BE2C (cell line): ENCODE measurements at regions not wholly inside any gene's neighbourhood (a gene's known extent, or its start where the extent isn't known, plus 50 kb on each side); places are given as distances from the start of the nearest gene placed in this dataset.

Experiments used
- DNase-seq: peaks from one replicate; pipeline ENCODE4 v3.0.0-alpha.2; 2020
- H3K27me3 ChIP-seq: fragments of 250-450 bp; sonication (Bioruptor Pico); 2 replicates; pipeline ENCODE4 v1.5.1; 2020; ENCODE audit warnings: mild to moderate bottlenecking
- H3K36me3 ChIP-seq: fragments of 250-450 bp; sonication (Bioruptor Pico); 2 replicates; pipeline ENCODE4 v1.5.1; 2020; ENCODE audit warnings: mild to moderate bottlenecking
- H3K4me1 ChIP-seq: fragments of 250-450 bp; sonication (Bioruptor Pico); 2 replicates; pipeline ENCODE4 v1.5.1; 2020
- H3K4me3 ChIP-seq: 2 replicates; pipeline ENCODE4 v1.5.1; 2011; ENCODE audit warnings: low read depth, low read length
- H3K9me3 ChIP-seq: fragments of 250-450 bp; sonication (Bioruptor Pico); 2 replicates; pipeline ENCODE4 v1.5.1; 2020
- CTCF ChIP-seq: IDR thresholded peaks from 2 replicates; pipeline ENCODE4 v1.5.1; 2012; ENCODE audit warnings: mild to moderate bottlenecking, low read depth, low read length

GRCh38 chr5:64069486-64069885 is 96.2 kb upstream of the RNF180 start:
- H3K9me3 ChIP-seq: no peaks in the 10 kb centered on the region
- no peak overlapping the region for H3K4me3 ChIP-seq
- H3K4me1 ChIP-seq: no peaks in the 10 kb centered on the region
- H3K36me3 ChIP-seq: no peaks in the 10 kb centered on the region
- no peak for DNase-seq
- no peak for TF ChIP-seq CTCF
- H3K27me3 ChIP-seq: no peaks in the 10 kb centered on the region

GRCh38 chr5:64050296-64050695 is 88.1 kb upstream of the HTR1A start:
- Histone ChIP-seq H3K36me3 (no peaks in the 10 kb centered on the region), H3K4me3 (no peak overlapping the region), H3K27me3 (no peaks in the 10 kb centered on the region), H3K9me3 (no peaks in the 10 kb centered on the region), H3K4me1 (no peaks in the 10 kb centered on the region)
- no peak for DNase-seq
- no peak for TF ChIP-seq CTCF

DNA sequence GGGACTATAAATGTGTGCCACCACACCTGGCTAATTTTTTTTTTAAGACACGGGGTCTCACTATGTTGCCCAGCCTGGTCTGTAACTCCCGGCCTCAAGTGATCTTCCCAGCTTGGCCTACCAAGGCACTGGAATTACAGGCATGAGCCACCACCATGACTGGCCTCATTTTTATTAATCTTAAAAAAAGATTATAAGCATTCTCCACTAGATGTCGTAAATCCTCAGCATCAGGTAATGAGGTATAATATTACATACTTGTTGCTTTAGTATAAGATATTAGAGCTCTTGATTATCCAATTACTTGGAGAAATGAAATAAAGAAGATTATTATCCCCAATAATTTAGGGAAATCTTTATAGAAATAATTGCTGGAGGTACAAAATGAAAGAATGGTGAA is 78.2 kb upstream of the HTR1A start:
- no peak for TF ChIP-seq CTCF
- Histone ChIP-seq H3K4me3 (no peak overlapping the region), H3K4me1 (no peaks in the 10 kb centered on the region), H3K36me3 (no peaks in the 10 kb centered on the region), H3K27me3 (no peaks in the 10 kb centered on the region), H3K9me3 (no peaks in the 10 kb centered on the region; the same call in 1 of the 2 replicates)
- DNase-seq: no peak

DNA sequence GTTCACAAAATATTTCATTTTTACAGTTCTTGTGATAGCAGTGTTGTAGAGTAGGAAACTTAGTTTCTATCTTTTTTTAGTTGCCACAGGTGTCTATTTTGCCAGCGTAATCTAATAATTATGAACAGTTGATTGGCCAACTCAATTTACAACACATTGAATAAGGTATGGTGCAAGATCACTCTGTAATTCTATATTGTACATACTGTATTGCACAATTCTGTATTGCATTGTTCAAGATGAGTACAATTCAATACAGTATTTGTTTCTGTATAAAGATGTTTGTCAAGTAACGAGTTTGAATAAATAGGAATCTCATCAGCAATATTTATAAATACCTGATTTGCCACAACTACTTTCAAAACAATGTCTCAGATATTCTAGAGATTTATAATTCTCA is 64.2 kb upstream of the HTR1A start:
- no peak overlapping the region for H3K4me3 ChIP-seq
- H3K9me3 ChIP-seq: no peaks in the 10 kb centered on the region
- TF ChIP-seq CTCF: no peak
- no peaks in the 10 kb centered on the region for H3K4me1 ChIP-seq
- DNase-seq: no peak
- H3K36me3 ChIP-seq: no peaks in the 10 kb centered on the region
- H3K27me3 ChIP-seq: no peaks in the 10 kb centered on the region

DNA sequence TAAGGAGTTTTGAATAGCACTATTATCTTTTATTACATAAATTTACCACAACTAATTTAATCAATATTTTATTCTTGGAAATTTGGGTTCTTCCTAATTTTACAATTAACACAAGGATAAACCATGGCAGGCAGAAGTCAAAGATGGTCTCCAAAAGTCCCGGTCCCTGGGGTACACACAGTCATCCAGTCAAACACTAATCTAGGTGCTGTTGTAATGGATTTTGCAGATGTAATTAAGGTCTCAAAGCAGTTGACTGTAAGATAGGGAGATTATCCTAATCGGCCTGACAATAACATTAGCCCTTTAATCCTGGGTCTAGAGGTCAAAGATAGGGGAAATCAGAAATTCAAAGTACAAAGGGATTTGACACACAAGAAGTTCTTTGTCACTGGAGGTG is 57.5 kb upstream of the HTR1A start:
- H3K36me3 ChIP-seq: no peaks in the 10 kb centered on the region
- H3K4me3 ChIP-seq: no peak overlapping the region
- no peaks in the 10 kb centered on the region for H3K27me3 ChIP-seq
- no peaks in the 10 kb centered on the region for H3K9me3 ChIP-seq
- no peak for TF ChIP-seq CTCF
- H3K4me1 ChIP-seq: no peaks in the 10 kb centered on the region
- DNase-seq: no peak

- DNase-seq: no peak
- TF ChIP-seq CTCF: no peak
- Histone ChIP-seq H3K36me3 (no peaks in the 10 kb centered on the region), H3K27me3 (no peaks in the 10 kb centered on the region), H3K4me3 (no peak overlapping the region), H3K4me1 (no peaks in the 10 kb centered on the region), H3K9me3 (no peaks in the 10 kb centered on the region)
Observed at GRCh38 chr5:64018966-64019365, 56.7 kb upstream of the HTR1A start.
